ENCODE measurements at regions not wholly inside any gene's neighbourhood (a gene's known extent, or its start where the extent isn't known, plus 50 kb on each side); places are given as distances from the start of the nearest gene placed in this dataset.

DNA sequence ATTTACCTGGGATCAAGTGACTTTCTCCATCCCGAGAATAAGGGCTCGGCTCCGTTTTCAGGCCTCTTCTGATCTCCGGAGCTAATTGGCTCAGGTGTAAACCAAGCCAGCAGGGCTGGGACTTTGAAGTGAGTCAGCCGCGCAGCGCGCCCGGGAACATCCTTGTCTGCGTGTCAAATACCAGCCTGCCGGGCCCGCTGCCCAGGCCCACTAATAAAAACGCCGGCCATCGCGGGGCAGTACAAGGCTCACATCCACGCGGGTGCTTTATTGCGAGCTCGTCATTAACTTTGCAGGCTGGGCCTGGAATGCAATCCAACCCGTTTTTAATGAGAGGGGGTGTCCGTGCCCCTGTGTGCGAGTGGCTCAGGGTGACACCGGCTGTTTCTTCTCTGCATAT, 416.8 kb downstream of the IRX2 start:
- no peak for DNase-seq
- no peak for ATAC-seq

DNA sequence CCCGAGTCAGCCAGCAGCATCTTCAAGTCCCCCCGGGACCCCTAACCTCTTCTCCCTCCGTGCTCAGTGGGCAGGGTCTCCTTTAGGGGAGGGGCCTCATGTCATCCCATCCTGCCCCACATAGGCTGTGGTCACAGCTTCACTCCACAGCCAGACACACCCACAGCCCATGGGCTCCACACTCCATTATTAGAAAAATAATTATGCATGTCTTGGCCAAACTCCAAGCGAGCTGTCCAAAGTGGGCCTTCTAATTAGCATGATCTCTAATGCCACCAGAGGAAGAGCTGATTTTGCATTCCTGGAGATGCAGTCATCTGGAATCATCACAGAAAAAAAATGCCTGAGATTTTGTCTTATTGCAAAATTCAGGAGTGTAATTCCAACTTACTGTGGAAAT, 418.2 kb downstream of the IRX2 start:
- ATAC-seq, result no peak
- no peak for DNase-seq

DNA sequence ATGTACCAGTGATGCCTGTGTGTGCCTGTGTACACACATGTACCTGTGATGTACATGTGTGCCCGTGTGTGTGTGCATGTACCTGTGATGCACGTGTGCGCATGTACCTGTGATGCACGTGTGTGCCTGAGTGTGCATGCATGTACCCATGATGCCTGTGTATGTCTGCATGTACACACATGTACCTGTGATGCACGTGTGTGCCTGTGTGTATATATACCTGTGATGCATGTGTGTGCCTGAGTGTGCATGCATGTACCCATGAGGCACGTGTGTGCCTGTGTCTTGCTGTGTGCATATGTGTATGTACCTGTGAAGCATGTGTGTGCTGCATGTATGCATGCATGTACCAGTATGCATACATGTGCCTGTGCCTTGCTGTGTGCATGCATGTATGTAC, 419.0 kb downstream of the IRX2 start:
- DNase-seq (no peak), ATAC-seq (no peak)

GRCh38 chr5:2330325-2331130, 420.9 kb downstream of the IRX2 start:
- DNase-seq (no peak), ATAC-seq (no peak)

GRCh38 chr5:2329741-2330140, 421.7 kb downstream of the IRX2 start:
- no peak for ATAC-seq

DNA sequence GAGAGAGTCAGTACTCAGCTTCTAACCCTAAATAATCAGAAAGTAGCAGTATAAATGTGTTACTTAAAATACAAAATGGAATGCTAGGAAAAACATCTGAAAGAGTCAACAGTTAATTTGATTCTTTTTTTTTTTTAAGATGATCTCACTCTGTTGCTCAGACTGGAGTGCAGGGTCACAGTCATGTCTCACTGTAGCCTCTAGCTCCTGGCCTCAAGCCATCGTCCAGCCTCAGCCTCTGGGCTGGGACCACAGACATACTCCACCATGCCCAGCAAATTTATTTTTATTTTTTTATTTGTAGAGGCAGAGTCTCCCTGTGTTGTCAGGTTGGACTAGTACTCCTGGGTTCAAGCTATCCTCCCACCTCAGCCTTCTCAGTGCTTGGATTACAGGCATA, 424.9 kb downstream of the IRX2 start:
- DNase-seq (no peak), ATAC-seq (no peak)

More at GRCh38 chr5:2329741-2330140, 421.7 kb downstream of the IRX2 start:
- no peak for DNase-seq

DNA sequence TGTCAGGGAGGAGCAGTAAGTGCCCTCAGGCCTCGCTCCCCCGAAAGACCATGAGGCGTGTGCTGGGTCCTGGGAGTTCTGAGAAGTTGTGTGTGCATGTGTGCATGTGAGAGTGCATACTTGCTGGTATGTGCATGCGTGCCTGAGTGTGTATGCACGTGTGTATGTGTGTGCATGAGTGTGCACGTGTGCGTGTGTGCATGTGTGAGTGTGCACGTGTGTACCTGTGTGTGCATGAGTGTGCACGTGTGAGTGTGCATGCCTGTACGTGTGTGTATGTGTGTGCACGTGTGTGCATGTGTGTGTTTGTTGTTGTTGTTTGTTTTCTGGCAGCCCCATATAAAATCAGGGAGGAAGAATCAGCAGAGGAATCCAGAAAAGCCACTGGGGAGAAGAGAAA, 426.7 kb downstream of the IRX2 start:
- no peak for ATAC-seq

DNA sequence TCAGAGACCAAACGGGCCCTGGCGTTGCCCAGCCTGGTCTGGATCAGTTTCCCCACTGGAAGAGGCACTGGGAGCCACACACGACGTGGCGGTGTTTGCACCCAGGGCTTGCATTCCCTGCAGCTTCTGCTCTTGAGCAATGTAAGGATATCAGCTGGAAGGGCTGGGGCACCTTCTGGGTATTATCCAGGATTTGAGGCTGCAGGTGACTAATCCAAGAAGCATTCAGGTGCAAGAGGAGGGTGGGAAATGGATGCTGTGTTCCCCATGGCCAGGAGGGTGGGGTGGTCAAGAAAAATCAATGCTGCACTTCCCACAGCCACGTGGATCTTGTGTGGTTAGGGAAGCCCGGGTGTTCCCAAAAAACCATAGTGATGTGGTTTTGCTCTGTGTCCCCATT, 430.9 kb downstream of the IRX2 start:
- no peak for DNase-seq
- no peak for ATAC-seq

More for the DNA sequence above, 426.7 kb downstream of the IRX2 start:
- DNase-seq, result no peak

GRCh38 chr5:2317540-2317939, 433.9 kb downstream of the IRX2 start:
- DNase-seq, result no peak
- ATAC-seq, result no peak

- DNase-seq (no peak), ATAC-seq (no peak)
These were observed 429.1 kb upstream of the IRX4 start for GRCh38 chr5:2311851-2312250.

- DNase-seq (no peak), ATAC-seq (no peak)
These were observed 428.2 kb upstream of the IRX4 start for GRCh38 chr5:2310946-2311345.

DNA sequence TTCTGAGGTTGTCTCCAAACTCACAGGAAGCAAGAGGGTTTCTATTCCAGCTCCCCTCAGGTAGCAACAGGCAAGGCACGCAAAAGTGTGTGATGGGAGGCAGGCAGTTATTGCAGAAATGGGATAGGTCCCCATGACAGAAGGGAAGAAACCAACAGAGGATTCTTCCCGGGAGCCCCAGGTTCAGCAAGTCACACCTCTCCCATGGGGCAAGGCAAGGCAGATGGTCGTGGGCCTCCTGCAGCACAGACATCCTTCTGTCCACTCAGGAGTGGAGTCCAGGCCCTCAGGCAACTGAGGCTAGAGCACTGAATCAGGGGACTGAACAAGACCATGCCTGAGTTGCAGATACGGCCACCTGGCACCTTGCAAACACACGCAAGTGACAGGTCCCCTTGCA, 424.9 kb upstream of the IRX4 start:
- ATAC-seq (no peak), DNase-seq (no peak)

- DNase-seq, result no peak
These were observed 424.0 kb upstream of the IRX4 start for GRCh38 chr5:2306711-2307110.

GRCh38 chr5:2303431-2304100, 420.8 kb upstream of the IRX4 start:
- DNase-seq (no peak), ATAC-seq (no peak)

More at GRCh38 chr5:2306711-2307110, 424.0 kb upstream of the IRX4 start:
- no peak for ATAC-seq

DNA sequence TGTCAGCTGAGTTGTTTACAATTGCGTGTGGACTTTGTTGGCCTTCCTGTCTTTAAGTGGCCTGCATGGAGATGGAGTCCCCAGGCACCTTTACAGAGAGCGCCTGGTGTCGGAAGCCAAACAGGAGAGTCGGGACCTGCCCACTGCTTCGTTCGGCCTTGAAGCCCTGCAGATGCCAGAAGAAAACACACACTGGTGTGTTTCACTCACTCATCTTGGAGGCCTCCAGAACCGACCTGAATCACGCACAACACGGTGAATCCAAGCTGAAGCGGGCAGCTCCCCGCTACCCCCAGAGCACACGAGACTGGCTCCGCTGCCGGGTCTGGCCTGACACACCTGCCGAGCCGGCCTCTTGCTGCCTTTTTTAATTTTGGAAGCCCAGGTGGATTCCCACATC, 419.4 kb upstream of the IRX4 start:
- no peak for DNase-seq
- no peak for ATAC-seq

GRCh38 chr5:2300861-2301574, 418.3 kb upstream of the IRX4 start:
- DNase-seq (no peak), ATAC-seq (no peak)

- ATAC-seq, result no peak
These were observed 417.7 kb upstream of the IRX4 start for GRCh38 chr5:2300421-2300820.

GRCh38 chr5:2299388-2300220, 416.9 kb upstream of the IRX4 start:
- DNase-seq (no peak), ATAC-seq (no peak)

More at GRCh38 chr5:2300421-2300820, 417.7 kb upstream of the IRX4 start:
- DNase-seq, result no peak

GRCh38 chr5:2298781-2299180, 416.1 kb upstream of the IRX4 start:
- no peak for ATAC-seq
- no peak for DNase-seq

DNA sequence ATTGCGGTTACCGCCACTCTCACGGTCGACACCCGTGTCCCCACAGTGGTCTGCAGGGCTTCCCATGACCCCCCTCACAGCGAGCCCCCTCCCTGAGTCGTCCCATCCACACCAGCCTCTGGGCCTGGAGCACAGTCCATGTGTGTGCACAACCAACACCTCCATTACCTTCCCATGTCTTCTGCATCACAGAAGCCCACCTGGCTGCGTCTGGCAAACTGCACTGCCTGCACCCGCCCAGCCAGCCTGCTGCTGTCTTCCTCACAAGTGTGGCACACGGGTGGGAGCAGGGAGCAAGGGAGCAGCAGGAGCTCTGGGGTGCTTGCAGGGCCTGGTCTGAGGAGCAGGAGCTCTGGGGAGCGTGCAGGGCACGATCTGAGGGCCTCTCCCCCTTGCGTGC, 415.3 kb upstream of the IRX4 start:
- ATAC-seq (no peak), DNase-seq (no peak)

- ATAC-seq, result no peak
These were observed 412.8 kb upstream of the IRX4 start for GRCh38 chr5:2295476-2295875.

DNA sequence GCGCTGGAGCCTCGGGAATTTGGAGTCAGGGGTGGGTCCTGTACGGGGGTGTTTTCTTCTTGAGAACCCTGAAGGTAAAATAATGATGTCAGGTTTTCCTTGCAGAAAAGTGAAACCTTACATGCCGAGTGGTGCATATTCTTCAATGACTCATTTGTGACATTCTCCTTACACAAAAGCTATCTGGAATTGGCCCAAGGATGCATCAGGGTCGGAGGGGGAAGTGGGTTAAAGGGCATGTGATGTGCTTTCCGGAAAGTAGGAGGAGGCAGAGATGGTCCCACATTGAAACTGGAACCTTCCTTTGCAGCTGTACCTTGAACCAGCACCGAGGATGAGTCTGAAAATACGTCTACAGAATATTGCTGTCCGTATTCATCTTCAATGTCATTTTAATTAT, 411.2 kb upstream of the IRX4 start:
- ATAC-seq (no peak), DNase-seq (no peak)

More at GRCh38 chr5:2295476-2295875, 412.8 kb upstream of the IRX4 start:
- no peak for DNase-seq
